Esophagus muscularis mucosa (tissue), 4 donors: ENCODE measurements at regions not wholly inside any gene's neighbourhood (a gene's known extent, or its start where the extent isn't known, plus 50 kb on each side); places are given as distances from the start of the nearest gene placed in this dataset.

Experiments
- DNase-seq: peaks from one replicate; pipeline ENCODE4 v3.0.0-alpha.2; 2017; ENCODE audit errors: extremely low spot score
- H3K27ac ChIP-seq, 4 donors: fragments of 200-600 bp; sonication (generic); replicated peaks in 1 of 4; 1 replicate in 3 of 4; 2 replicates in 1 of 4; pipeline ENCODE4 v1.5.1; 2016 to 2019; ENCODE audit warnings: mild to moderate bottlenecking in 1 of 4
- H3K27me3 ChIP-seq, 4 donors: fragments of 200-600 bp; sonication (generic); one replicate each; pipeline versions ENCODE4 v1.5.1 to v1.6.0; 2016 to 2019
- H3K36me3 ChIP-seq, 4 donors: fragments of 200-600 bp; sonication (generic); one replicate each; pipeline ENCODE4 v1.5.1; 2016 to 2019
- H3K4me1 ChIP-seq, 4 donors: fragments of 200-600 bp; sonication (generic); one replicate each; pipeline ENCODE4 v1.5.1; 2016 to 2019
- H3K4me3 ChIP-seq, 4 donors: fragments of 200-600 bp; sonication (generic); 1 replicate in 2 of 4; 2 replicates in 2 of 4; pipeline ENCODE4 v1.5.1; 2016 to 2019; ENCODE audit warnings: mild to moderate bottlenecking in 4 of 4, moderate library complexity in 1 of 4
- H3K9me3 ChIP-seq, 4 donors: fragments of 200-600 bp; sonication (generic); 1 replicate in 3 of 4; 2 replicates in 1 of 4; pipeline ENCODE4 v1.5.1; 2016 to 2019
- CTCF ChIP-seq, 3 experiments: fragments of 200-600 bp in 2 of 3; fragments of 450-650 bp in 1 of 3; sonication (generic) in 2 of 3; IDR thresholded peaks; one replicate each; pipeline ENCODE4 v1.5.1; 2017 to 2019; ENCODE audit warnings: antibody characterized with exemption in 3 of 3, mild to moderate bottlenecking in 2 of 3, moderate library complexity in 1 of 3
- EP300 ChIP-seq: sonication (generic); formaldehyde crosslinking; IDR thresholded peaks from one replicate; pipeline ENCODE4 v1.6.1; 2017; ENCODE audit warnings: antibody characterized with exemption
- POLR2A ChIP-seq: fragments of 450-650 bp; IDR thresholded peaks from one replicate; pipeline ENCODE4 v1.6.1; 2017; ENCODE audit warnings: antibody characterized with exemption, moderate library complexity, mild to moderate bottlenecking, low read depth
- POLR2AphosphoS5 ChIP-seq, 2 donors: sonication (generic); formaldehyde crosslinking; IDR thresholded peaks; one replicate each; pipeline ENCODE4 v1.6.1; 2017; ENCODE audit warnings: antibody characterized with exemption in 2 of 2
- WGBS: methylation state at CpG from one replicate; pipeline ENCODE4 v1.1.5; 2018; 5-methylcytosine and 5-hydroxymethylcytosine counted together
- intact Hi-C: fragments of 100-400 bp; cut with DNase I; formaldehyde crosslinking; loops from one replicate; pipeline ENCODE4 v1.15.1; 2023

GRCh38 chr17:53166731-53167130 lies 656.0 kb upstream of the KIF2B start:
- Histone ChIP-seq H3K36me3 (no peaks in the 10 kb centered on the region), H3K27me3 (no peaks in the 10 kb centered on the region), H3K9me3 (no peaks in the 10 kb centered on the region), H3K4me3 (no peak overlapping the region), H3K27ac (no peak overlapping the region), H3K4me1 (no peaks in the 10 kb centered on the region)
- intact Hi-C loops, result no loop called here
- no peak for DNase-seq
- WGBS, result 73% methylated on average over 1 of the region's 1 CpG
- TF ChIP-seq POLR2AphosphoS5 (IDR thresholded peaks at IDR 0.05) (no peak), CTCF (IDR thresholded peaks at IDR 0.05) (no peak), EP300 (no peak), POLR2A (no peak)

- DNase-seq, result no peak
- H3K4me1 ChIP-seq, result no peaks in the 10 kb centered on the region
- TF ChIP-seq CTCF (IDR thresholded peaks at IDR 0.05) (peak; percentile 13 to 21 (median 18)), POLR2AphosphoS5 (IDR thresholded peaks at IDR 0.05) (no peak), EP300 (no peak)
- intact Hi-C loops, result no loop called here
- no peaks in the 10 kb centered on the region for H3K9me3 ChIP-seq
- H3K27me3 ChIP-seq, result no peaks in the 10 kb centered on the region
- no peak overlapping the region for H3K4me3 ChIP-seq
- 71% methylated on average over 2 of the region's 2 CpGs for WGBS
- no peaks in the 10 kb centered on the region for H3K36me3 ChIP-seq
- no peak overlapping the region for H3K27ac ChIP-seq
Measured at GRCh38 chr17:53150101-53150698, 672.5 kb upstream of the KIF2B start.

GRCh38 chr17:53149316-53149715 lies 673.4 kb upstream of the KIF2B start:
- no peak overlapping the region for H3K27ac ChIP-seq
- no peaks in the 10 kb centered on the region for H3K9me3 ChIP-seq
- WGBS, result 88% methylated on average over 3 of the region's 3 CpGs
- no peak for TF ChIP-seq EP300
- no peak for TF ChIP-seq POLR2AphosphoS5 (IDR thresholded peaks at IDR 0.05)
- TF ChIP-seq POLR2A, result no peak
- TF ChIP-seq CTCF (IDR thresholded peaks at IDR 0.05), result no peak
- H3K4me1 ChIP-seq, result no peaks in the 10 kb centered on the region
- H3K4me3 ChIP-seq, result no peak overlapping the region
- no peak for DNase-seq
- no peaks in the 10 kb centered on the region for H3K36me3 ChIP-seq
- intact Hi-C loops, result no loop called here
- no peaks in the 10 kb centered on the region for H3K27me3 ChIP-seq

- Histone ChIP-seq H3K27me3 (no peaks in the 10 kb centered on the region), H3K4me3 (no peak overlapping the region), H3K9me3 (no peaks in the 10 kb centered on the region), H3K36me3 (no peaks in the 10 kb centered on the region), H3K27ac (no peak overlapping the region), H3K4me1 (no peaks in the 10 kb centered on the region)
- DNase-seq, result no peak
- intact Hi-C loops, result no loop called here
- TF ChIP-seq EP300 (no peak), CTCF (IDR thresholded peaks at IDR 0.05) (no peak), POLR2A (no peak), POLR2AphosphoS5 (IDR thresholded peaks at IDR 0.05) (no peak)
- WGBS, result 88% methylated on average over 1 of the region's 1 CpG
Measured at GRCh38 chr17:53148058-53148457, 674.7 kb upstream of the KIF2B start.

GRCh38 chr17:53142890-53143289 lies 679.8 kb upstream of the KIF2B start:
- H3K4me1 ChIP-seq, result peaks cover 0 to 2% (median 0%) of the 10 kb centered on the region in 4 donors
- no peaks in the 10 kb centered on the region for H3K27me3 ChIP-seq
- H3K27ac ChIP-seq, result no peak overlapping the region
- intact Hi-C loops, result no loop called here
- H3K9me3 ChIP-seq, result no peaks in the 10 kb centered on the region
- no peak overlapping the region for H3K4me3 ChIP-seq
- 54% methylated on average over 3 of the region's 3 CpGs for WGBS
- DNase-seq, result no peak
- no peak for TF ChIP-seq CTCF (IDR thresholded peaks at IDR 0.05)
- no peak for TF ChIP-seq POLR2AphosphoS5 (IDR thresholded peaks at IDR 0.05)
- TF ChIP-seq EP300, result no peak
- TF ChIP-seq POLR2A, result no peak
- no peaks in the 10 kb centered on the region for H3K36me3 ChIP-seq
